ENCODE measurements at regions not wholly inside any gene's neighbourhood (a gene's known extent, or its start where the extent isn't known, plus 50 kb on each side); places are given as distances from the start of the nearest gene placed in this dataset.
"Not testable (repeated sequence)": the region's sequence is repeated elsewhere in the genome, so short reads cannot be mapped to it uniquely, and the experiment has no call there.

DNA sequence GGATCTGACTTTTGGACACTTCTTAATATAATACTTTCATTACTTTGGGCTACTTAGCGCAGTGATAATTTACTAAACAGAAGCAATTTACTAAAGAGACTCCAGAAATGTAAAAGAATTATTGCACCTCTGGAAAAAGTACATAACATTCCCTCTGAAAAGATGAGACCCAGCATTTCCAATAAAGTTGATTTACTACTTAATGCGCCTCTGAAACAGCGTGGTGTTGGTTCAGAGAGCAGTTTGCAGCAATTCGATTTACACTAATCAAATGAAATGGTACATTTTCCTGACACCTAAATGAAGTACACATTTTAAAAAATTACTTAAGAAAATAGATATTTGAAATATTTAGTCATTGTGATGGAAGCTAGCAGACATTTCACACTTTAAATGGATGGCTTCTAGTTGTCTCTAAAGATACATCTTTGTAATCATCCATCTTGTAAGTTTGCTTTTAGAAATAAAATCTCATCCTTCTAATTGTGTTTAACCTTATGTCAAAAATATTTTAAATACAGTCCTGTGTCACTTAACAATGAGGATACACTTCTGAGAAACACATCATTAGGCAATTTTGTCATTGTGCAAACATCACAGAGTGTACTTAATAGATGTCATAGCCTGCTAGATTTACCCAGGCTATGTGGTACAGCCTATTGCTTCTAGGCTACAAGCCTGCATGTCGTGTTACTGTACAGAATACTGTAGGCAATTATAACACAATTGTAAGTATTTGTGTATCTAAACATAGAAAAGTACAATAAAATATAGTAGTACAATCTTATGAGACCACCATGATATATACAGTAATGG is 284.6 kb upstream of the UBE2E3 start:
- DNase-seq (ENCODE audit: low read depth in 2 of 2), result no peak

DNA sequence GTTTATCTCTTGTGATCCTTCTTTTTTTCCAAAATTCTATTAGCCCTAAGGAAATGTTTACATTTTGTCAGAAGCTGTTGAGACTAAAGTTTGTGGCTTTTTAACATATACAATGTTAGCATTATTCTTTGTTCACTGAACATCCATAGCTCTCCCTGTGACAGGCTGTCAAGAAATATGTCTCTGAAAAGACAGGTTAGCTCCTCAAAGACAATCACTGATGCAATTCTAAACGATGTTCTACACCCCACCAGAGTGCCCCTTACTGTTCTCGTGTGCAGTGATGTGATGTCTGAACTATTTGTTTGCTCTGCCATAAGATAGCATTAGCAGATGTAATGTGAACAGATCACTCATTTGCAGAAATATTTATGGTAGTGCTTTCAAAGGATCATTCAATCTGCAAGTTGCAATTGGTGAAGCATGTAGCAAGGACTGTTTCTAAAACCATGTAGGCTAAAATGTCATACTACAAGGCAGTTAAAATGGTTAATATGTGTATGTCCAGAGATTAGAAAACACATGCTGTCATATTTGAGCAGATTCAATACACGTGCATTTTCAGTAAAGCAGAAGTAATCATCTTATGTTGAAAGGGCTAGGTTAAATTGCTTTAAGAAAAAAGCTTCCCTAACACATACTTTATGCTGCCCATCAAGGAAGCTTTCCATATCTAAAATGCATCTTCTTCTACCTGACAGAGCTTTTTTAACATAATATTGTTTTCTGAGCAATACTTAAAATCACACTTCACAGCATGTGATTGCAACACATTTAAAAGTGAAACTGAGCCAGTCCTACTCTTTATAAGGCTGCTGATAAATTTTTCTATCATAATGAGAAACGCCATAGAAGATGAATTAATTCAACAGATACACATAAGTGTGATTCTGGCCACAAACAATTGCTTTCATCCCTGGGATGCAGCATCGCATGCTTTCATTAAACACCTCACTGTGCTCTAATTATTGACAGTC is 285.7 kb upstream of the UBE2E3 start:
- DNase-seq (ENCODE audit: low read depth in 2 of 2), result no peak

GRCh38 chr2:180692322-180692721 is 288.1 kb upstream of the UBE2E3 start:
- DNase-seq (ENCODE audit: low read depth in 2 of 2), result no peak

GRCh38 chr2:180691855-180692223 is 288.6 kb upstream of the UBE2E3 start:
- not testable (repeated sequence) for DNase-seq (ENCODE audit: low read depth in 2 of 2)

GRCh38 chr2:180691186-180691854 is 289.1 kb upstream of the UBE2E3 start:
- not testable (repeated sequence) for DNase-seq (ENCODE audit: low read depth in 2 of 2)

DNA sequence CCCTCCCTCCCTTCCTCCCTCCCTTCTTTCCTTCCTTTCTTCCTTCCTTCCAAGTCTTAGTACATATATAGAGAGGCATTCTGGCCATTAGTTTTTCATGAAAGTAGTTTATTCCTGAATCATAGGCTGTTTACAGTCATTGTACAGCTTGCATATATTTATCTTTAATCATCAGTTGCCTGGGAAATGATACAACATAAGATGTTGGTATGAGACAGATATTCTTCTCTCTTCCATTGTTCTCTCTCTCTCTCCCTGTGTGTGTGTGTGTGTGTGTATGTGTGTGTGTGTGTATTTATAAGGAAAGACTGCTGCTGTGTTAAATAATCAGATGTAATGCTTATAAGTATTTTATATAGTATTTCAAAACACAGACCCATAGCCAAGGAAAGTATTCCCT is 289.8 kb upstream of the UBE2E3 start:
- no peak for DNase-seq (ENCODE audit: low read depth in 2 of 2)

GRCh38 chr2:180682871-180683270 is 297.5 kb upstream of the UBE2E3 start:
- no peak for DNase-seq (ENCODE audit: low read depth in 2 of 2)

DNA sequence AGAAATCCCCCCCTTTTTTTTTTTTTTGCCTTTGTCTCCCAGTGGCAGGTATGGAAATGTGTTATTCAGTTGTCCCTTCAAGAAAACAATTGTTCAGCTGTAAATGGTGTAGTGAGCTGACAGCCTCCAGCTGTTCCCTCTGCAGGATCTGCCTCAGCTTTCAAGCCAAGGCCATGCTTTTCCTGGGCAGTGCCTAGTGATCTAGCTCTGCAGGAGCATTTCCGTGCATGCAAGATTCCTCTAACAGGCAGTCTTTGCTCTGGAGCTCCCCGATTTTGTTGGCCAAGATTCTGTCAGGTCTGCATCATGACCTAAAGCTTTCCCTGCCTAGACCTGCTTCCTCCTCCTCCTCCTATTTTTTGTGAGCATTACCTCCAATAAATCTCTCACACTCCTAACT is 300.7 kb upstream of the UBE2E3 start:
- DNase-seq (ENCODE audit: low read depth in 2 of 2), result no peak

GRCh38 chr2:180678625-180678972 is 301.8 kb upstream of the UBE2E3 start:
- no peak for DNase-seq (ENCODE audit: low read depth in 2 of 2)

DNA sequence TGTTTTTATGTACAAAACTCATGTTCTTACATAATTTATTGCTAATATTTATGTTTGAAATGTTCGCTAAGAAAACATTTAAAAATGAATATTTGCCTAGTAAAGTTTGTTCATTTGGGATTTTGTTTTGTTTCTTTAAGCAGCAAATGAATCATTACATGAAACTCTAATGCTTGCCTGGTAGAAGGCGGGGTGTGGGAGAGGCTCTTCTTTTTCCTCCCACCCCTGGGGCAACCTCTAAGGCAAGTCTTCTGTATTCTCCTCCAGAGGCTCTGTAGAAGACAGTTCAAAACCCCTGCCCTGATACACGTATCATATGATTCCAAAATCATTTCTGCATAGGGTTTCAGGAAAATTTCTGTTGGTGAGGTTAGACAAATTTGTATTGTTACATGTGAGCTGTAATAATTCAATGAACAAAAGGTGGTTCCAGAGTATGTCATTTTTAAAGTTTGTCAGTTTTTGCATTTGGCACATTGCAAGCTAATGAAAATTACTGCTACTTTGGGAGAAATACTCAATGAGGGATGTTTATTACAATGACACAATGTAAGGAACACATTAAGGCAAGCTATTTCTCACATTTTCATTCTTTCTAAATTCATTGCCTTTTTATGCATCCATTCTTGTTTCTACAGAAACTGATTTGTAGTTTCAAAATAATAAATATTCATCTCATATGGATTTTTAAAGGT is 302.3 kb upstream of the UBE2E3 start:
- DNase-seq (ENCODE audit: low read depth in 2 of 2), result no peak

- DNase-seq (ENCODE audit: low read depth in 2 of 2), result no peak
Observed at GRCh38 chr2:180677200-180677599, 303.2 kb upstream of the UBE2E3 start.

- DNase-seq (ENCODE audit: low read depth in 2 of 2), result no peak
Observed at GRCh38 chr2:180676520-180677025, 303.8 kb upstream of the UBE2E3 start.

DNA sequence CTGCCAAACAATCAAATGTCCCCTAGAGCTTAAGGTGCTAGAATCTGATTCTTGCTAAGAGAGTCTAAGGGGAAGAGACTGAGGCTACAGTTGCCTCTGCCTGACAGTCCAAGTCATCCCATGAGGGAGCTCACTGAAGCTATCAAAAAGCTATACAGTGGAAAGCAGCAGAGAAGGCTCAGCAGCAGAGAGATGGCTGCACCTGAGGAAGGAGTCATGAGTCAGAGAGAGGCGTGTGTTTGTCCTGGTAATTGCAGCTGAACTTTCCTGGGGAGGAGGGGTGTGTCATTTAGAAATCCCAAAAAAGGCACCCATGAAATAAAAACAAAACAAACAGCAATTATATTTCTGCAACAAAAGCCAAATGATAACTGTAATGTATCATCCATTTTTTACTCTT is 305.2 kb upstream of the UBE2E3 start:
- no peak for DNase-seq (ENCODE audit: low read depth in 2 of 2)

GRCh38 chr2:180672377-180672776 is 308.0 kb upstream of the UBE2E3 start:
- DNase-seq (ENCODE audit: low read depth in 2 of 2), result no peak

DNA sequence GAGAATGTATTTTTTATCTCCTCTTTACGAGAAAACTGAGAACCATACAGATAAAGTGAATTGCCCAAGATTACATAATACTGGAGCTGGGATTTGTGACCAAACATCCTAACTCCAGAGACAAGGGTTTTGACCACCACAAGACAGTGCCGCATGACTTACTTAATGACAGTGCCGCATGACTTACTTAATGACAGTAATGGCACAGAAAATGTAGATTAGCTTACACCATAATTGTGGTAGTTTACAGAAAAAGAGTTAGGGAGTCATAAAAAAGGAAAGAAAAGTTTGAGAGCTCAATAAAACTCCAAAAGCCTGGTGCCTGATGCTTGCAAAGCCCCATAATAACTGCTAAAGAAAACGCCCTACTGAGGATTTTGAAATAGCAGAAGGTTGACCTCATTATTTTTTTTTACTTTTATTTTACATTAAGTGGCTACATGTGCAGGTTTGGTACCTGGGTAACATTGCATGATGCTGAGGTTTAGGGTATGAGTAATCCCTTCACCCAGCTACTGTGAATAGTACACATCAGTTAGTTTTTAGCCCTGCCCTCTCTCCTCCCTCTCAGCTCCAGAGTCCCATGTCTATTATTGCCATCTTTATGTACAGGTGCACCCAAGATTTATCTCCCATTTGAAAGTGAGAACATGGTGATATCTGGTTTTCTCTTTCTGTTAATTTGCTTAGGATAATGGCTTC is 310.0 kb upstream of the UBE2E3 start:
- no peak for DNase-seq (ENCODE audit: low read depth in 2 of 2)

DNA sequence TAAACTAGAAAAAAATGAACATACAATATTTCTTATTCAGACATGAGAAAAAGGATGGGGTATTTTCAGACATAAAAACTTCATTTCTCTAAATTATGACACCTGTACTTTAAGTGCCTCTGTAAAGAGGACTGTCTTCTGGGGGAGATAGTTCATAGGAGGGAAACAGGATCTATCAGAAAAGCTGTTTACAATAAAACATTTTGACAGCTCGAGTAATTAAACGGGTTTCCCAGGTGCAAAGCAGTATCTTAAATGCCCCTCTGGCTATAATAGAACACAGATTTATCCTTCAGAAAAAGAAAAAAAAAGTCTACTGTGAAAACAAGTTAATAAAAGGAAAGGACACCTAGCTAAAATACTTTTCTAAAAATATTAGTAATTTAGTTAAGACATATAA is 311.4 kb upstream of the UBE2E3 start:
- DNase-seq (ENCODE audit: low read depth in 2 of 2), result no peak

GRCh38 chr2:180664507-180664906 is 315.9 kb upstream of the UBE2E3 start:
- DNase-seq (ENCODE audit: low read depth in 2 of 2), result no peak

- no peak for DNase-seq (ENCODE audit: low read depth in 2 of 2)
Observed at GRCh38 chr2:180662941-180663471, 317.4 kb upstream of the UBE2E3 start.

DNA sequence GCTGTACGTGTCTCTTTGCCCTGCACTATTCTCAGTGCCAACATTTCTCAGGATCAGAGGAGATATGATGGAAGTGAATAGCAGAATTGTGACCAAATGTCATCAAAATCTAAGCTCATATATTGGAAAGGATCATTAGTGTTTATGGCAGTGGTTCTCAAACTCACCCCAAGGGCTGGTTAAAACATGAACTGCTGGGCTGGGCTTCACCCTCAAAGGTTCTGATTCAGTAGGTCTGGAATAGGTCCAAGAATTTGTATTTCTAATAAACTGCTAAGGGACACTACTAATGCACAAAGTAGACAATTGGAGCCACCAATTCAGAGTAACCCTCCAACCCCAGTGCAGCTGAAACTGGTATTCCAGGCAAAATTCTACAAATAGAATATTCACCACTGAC is 317.9 kb upstream of the UBE2E3 start:
- no peak for DNase-seq (ENCODE audit: low read depth in 2 of 2)

GRCh38 chr2:180661686-180662030 is 318.7 kb upstream of the UBE2E3 start:
- DNase-seq (ENCODE audit: low read depth in 2 of 2), result no peak
